ENCODE measurements at regions not wholly inside any gene's neighbourhood (a gene's known extent, or its start where the extent isn't known, plus 50 kb on each side); places are given as distances from the start of the nearest gene placed in this dataset.
A peak's percentile ranks its signal among the peaks of the same experiment; 100 is the strongest.
"Not testable (repeated sequence)": the region's sequence is repeated elsewhere in the genome, so short reads cannot be mapped to it uniquely, and the experiment has no call there.

DNA sequence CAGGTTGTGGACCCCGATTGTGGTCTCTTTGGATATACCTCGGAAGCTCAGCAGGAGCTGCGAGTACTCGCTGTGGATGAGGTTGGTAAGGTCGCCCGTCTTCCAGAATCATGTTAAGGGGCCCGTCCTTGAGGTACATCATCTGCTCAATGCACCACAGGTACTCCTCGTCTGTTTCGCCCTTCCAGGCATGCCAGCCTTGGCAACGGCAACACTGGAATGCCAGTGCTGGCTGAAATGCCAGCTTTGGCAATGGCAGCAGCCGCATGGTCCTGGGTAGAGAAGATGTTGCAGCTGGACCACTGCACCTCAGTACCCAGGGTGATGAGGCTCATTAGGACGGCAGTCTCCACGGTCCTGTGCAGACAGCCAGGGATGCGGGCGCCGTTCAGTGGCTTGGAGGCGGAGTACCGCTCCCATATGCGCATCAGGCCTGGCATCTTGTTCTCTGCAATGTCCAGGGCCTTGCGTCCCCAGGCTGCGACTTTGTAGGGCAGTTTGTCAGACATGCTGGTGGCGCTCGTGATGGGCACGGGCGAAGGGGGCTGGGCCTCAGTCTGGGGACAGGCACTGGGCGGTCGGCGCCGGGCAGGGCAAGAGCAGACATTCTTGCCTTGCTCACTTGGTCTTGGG, 122.2 kb upstream of the NXPH2 start:
- DNase-seq, result no peak

DNA sequence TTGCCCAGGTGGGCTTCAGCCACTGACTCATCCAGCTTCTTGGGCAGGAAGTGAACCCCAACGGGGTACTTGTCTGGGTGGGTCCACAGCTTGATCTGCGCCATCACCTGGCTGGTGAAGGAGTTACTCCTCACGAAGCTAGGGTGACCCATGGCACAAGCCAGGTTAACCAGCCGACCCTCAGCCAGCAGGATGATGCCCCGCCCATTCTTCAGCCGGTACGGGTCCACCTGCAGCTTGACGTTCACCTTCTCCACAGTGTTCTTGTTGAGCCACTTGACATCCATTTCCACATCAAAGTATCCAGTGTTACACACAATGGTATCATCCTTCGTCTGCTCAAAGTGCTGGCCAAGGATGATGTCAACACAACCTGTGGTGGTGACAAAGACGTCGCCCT, 121.3 kb upstream of the NXPH2 start:
- no peak for DNase-seq

DNA sequence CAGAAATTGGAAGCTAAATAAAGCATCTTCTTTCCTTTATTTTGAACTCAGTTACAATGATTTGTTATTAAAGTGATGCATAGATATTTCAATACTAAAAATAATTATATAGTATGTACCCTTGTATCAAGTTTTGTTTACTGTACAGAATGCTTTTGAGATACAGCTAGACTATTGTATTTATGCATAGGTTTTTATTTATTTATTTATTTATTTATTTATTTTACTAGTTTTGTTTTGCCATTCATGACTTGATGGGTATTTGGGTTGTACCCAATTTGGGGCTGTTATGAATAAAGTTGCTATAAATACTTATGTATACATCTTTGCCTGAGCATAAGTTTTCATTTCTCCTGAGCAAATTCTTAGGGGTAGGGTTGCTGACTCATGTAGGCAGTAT, 118.7 kb upstream of the NXPH2 start:
- no peak for DNase-seq

DNA sequence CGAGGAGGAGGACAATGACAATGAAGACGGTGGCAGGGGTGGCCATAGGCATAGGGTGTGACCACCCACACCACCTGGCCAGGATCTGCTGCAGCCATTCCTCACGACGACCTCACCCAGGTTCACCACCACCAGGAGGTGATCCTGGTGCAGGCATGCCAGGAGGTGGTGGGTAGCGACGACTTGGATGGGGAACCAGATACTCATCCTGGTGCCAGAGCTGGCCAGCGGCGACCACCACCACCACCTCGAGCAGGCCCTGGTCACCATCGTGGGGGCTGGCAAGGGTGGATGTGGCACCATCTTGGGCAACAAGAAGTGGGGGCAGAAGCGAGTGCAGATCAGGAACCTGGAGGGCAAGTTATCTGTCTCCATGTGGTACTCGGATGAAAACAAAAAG, 117.1 kb upstream of the NXPH2 start:
- DNase-seq, result no peak

DNA sequence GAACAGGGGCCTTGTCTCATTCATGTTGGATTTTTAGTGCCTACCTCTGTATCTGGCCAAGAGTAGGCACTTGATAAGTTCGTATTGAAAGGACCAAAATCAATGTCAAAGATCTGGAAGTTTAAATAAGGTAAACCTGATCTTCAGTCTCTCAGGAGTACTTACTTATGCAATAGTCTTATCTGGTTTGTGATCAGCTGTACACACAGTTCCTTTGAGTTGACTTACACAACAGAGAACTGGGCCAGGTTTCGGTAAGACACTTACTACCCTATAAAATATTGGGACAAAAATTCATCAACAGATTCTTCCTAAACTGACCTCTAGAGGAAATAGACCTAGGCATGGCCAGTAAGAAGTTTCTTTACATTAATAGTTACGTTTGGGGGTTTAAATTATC, 113.6 kb upstream of the NXPH2 start:
- no peak for DNase-seq

DNA sequence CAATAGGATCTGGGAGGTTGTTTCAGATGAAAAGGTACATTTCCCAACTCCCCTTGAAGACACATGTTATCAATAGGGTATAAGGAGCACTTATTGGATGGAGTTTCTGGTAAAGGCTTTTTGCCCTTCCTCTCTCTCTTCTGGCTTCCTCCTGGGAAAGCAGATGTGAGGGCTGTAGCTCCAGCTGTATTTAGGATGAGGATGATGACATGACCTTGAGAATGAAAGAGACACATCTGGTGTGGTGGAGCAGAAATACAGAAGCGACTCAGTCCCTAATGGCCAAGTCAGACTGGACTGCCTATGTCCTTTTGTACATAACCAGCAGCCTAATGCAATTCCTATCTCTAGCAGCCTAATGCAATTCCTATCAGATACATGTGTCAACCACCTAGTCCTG, 100.9 kb upstream of the NXPH2 start:
- DNase-seq, result no peak

DNA sequence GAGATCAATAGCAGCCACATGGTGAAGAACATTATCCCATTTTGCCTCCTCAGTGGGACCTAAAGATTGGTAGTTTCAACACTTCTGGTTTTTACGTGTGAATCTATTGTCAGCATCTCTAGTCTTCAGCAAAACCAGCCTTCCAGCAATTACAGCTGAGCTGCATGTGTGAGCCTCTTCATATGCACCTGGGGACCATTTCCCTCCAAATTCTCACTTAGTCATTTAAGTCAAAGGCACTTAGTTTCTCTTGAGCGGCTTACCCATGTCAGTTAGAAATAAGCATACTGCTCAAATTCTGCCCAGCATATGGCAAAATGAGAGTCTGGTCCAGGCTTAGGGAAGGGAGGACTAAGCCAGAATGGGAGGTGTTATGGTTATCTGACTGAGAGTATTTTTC, 99.7 kb upstream of the NXPH2 start:
- DNase-seq, result no peak

DNA sequence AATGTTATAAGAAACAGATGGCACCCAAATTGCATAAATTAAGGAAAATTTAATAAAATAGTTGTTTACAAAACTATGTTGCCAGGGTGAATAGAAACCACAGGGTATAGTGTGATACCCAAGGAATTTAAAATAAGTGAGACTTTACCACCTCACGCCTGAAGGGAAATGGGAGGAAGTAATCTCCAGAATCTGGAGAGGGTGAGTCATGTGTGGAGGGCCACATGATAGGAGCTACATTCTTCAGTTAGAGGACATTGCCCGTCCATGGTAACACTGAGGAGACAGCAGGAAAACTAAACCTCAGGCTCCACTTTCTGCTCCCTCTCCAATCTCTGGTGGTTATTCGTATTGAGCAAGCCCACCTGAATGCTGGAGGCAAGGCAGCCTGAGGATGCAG, 97.2 kb upstream of the NXPH2 start:
- no peak for DNase-seq

DNA sequence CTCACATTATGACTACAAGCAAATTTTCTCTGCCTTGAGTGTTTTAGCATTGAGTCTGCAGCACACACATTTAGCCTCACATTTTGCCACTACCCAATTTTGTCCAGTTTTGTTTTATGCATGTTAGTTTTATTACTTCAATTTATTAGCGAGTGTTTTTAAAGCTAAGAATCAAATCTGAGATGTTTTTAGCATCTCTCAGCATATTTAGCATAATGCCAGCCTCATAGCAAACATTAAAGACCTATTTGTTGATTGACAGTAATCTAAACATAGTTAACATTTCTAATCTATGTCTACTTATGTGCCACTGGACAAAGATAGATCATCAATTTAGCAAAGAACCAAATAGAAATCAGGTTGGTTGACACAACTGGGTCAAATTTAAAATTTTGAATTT, 94.1 kb upstream of the NXPH2 start:
- DNase-seq, result no peak

DNA sequence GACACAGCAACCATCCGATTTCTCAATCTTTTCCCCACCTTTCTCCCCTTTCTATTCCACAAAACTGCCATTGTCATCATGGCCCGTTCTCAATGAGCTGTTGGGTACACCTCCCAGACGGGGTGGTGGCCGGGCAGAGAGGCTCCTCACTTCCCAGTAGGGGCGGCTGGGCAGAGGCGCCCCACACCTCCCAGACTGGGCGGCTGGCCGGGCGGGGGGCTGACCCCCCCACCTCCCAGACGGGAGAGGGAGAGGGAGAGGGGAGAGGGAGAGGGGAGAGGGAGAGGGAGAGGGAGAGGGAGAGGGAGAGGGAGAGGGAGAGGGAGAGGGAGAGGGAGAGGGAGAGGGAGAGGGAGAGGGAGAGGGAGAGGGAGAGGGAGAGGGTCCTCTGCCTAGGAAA, 91.9 kb upstream of the NXPH2 start:
- DNase-seq, result not testable (repeated sequence)

DNA sequence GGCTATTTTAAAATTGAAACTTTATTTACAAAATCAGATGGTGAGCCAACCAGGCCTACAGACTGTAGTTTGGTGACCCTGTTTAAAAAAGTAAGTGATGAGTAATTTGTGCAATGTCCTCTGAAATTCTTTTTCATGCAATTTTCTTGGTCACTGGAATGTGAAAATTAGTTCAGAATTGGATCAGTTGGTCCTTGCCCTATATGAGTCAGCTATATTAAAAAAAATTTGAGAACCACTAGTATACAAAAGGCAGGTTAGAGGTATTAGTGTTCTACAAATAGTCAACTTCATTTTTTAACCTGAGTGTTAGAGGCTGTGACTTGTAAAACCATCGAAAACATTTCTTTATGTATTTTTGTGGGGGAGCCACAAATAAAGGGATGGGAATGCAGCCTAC, 91.1 kb upstream of the NXPH2 start:
- no peak for DNase-seq

DNA sequence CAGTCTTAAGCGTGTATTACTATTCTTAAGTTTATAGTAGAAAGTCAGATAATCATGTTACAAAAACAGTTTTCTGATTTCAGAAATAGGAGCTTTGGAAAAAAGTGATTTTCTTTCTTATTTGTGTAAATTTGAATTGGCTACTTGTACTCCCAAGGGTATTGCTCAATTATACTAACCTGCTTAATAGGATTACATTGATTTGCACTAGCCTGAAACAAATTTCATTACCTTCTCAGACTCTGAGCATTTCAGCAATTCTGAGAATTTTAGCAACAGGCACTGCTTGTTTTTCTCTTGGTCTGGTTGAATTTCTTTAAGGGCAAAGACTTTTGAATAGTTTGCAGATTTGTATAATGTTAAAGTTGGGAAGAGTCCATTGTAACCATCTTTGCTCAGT, 87.2 kb upstream of the NXPH2 start:
- no peak for DNase-seq

DNA sequence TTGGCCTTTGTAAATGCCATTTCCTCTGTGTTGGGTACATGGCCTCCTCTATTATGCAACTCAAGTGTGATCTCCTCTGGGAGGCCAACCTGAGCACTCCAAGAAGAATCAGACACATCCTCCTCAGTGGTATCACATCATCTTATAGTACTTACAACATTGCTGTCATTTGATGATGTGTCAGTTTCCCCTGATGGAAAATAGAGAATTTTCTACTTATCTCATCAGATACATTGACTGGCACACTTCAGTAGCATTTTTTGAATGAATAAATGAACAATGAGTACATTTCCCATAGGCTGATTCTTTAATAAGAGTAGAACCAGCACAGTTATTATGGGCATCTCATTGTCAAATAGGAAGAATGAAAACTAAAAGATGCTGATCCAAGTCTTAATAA, 86.6 kb upstream of the NXPH2 start:
- no peak for DNase-seq

DNA sequence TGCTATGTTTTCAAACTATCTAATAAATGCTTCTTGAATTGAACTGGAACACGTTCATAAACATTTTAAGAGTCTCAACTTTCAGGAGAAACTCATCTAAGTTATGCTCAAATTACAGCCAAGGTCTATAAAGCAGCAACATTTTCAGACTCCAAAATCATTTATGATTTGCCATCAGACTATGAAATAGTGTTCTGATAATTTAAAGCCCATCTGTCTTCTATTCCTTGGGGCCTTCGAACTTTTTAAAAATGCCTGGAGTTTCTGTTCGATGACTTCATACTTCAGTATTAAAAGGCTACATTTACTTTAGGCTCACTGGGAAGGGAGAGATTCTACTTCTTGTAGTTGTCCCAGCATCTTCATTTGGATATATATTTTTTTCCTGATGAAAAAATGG, 73.6 kb upstream of the NXPH2 start:
- DNase-seq, result no peak

DNA sequence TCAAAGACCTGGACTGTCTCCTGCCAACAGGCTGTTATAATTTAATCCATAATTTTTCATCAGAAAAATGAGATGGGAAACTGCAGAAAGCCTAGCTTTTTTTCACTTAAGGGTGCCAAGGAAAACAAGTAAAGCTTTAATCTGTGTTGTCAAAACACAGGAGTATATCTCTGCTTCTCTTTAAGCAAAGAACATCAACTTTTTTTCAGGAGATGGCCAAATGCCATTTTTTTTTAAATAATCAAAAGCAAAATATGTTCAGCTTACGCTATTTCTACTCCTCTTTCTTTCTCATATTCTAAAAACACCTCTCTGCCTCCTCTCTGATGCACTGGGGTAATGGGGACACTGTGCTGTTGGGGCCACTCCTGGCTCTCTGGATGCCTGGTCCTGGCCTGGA, 73.1 kb upstream of the NXPH2 start:
- no peak for DNase-seq

DNA sequence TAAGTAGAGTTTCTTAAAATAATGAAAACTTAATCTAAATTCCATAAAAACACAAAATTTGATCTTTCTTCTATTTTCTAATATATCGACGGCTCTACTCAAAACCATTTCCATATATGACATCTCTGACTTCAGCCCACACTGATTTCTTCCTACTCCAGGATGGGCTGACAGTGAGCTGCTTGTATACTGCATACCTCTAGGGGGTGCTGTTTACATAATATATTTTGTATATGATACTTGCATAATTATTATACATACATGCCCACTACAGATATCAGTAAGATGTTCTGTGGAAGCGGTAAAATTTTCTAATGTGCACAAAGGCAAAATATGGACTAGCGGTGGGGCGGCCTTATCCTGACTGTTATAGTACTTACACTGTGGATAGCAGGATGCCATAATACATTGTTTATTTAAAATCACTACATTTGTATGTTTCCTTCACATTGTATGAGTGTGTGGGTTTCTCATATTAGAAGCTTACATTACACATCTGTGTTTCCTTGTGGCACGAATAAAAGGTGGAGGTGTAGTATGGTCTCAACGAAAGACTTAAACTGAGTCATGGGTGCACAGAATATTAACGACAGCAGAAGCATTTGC, 66.1 kb upstream of the NXPH2 start:
- peak; percentile 42 for DNase-seq

DNA sequence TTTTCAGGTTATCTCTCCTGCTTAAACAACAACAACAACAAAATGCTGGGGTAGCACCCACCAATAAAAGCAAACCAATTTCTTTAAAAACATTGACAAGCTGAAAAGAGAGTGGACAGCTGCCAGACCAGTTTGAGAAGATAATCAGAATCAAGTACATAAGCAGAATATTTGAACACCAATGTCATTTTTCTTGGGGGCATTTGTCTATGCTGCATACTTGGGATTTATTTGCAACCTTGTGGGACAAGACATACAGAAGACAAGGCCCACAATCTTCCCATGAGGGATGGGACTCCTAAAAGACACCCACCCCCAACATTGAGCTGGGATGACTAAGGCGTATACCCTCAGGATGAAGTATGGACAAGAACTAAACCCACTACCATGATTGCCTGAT, 62.2 kb upstream of the NXPH2 start:
- DNase-seq, result no peak

DNA sequence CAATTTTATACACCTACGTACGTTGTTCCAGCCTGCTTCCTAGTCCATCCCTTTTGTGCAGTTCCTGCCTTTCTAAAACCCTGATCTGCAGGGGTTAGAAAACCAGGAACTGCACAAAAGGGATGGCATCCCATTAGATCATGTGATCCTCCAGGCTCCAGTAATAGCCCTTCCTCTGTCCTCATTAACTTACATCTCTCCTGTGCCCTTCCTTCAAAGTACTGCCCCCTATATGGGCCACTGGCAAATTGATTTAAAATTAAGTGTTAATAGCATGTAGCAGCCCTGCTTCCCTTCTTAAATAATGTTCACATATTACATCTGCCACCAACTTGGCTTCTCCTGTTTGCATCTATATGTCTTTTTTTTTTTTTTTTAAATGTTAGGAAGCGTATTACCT, 61.3 kb upstream of the NXPH2 start:
- DNase-seq, result no peak

DNA sequence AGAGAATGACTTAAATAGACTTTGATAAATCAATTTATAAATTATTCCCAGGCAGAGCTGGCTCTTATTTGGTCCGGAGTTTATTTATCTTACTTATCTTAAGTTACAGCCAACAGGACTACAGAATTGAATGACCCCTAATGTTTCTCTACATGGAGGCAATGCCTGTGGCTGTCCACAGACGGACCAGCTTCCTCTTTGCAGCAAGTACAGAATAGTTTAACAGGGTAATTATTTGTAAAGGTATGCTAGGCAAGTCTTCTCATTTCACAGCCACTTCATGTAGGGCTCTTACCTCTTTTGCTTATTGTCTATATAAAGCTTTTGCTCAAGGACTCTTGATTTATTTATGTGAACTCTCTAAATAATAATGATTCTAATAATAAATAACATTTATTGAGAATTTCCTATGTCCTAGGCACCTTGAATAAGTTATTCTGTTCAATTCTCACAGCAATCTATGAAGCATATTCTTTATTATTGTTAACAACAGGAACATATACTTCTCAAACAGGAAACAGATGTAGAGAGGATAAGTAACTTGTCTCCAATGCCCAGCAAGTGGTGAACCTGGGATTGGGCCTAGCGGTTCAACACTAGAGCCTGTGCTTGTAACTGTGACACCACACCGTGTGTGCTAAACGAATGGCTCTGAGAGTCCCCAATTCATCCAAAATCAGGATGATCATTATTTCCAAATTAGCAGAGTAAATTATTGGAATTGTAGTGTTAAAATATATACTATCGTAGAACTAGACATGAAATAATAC, 58.8 kb upstream of the NXPH2 start:
- DNase-seq, result no peak

DNA sequence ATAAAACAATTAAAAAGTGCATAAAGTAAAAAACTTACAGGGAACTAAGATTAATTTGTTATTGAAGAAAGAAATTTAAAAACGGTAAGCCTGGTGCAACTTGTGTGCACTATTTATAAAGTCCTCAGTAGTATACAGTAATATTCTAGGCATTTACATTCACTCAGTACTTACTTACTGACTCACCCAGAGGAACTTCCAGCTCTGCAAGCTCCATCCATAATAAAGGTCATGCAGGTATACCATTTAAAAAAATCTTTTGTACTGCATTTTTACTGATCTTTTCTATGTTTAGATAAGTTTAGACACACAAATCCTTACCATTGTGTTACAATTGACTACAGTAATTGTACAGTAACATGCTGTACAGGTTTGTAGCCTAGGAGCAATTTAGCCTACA, 51.5 kb upstream of the NXPH2 start:
- no peak for DNase-seq

DNA sequence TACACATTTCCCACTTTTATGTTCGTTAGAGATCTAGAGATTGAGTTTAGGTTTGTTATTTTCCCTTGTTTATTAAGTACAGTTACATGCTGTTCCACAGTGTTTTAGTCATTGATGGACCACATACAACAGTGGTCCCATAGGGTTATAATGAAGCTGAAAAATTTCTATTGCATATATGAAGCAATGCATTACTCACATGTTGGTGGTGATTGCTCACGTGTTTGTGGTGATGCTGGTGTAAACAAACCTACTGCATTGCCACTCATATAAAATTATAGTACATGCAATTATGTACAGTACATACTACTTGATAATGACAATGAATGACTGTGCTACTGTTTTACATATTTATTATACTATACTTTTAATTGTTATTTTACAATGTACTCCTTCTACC, 51.0 kb upstream of the NXPH2 start:
- no peak for DNase-seq

DNA sequence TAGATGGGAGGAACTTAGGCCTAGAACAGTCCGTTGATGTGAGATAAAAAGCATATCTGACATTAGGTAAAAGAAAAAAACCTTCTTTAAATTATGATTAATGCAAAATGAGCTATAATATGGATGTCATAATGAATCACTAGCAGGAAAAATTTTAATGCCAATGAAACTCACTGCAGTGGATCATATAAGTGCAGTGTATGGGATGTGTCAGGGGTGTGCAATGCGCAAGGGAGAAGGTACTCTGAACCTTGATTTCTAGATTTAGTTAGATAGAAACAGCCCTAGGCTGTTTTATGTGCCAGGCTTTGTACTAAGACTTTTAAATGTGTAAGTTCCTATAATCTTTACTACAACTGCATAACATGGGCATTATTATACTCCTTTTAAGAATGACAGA, 50.4 kb upstream of the NXPH2 start:
- DNase-seq, result no peak
